HepG2 (cell line): ENCODE measurements at regions not wholly inside any gene's neighbourhood (a gene's known extent, or its start where the extent isn't known, plus 50 kb on each side); places are given as distances from the start of the nearest gene placed in this dataset.

Source experiments
- ATAC-seq: fragments of 200-7000 bp; cut with Tn5 transposase; 3 replicates; pipeline ENCODE4 v1.9.1; 2020; ENCODE audit warnings: mild to moderate bottlenecking, moderate library complexity
- BruUV-seq: library from RNA; stranded (reverse); fragments of 400-500 nt; replicated peaks from 2 replicates; lab custom pipeline; 2021; lab: Mats Ljungman, UMichigan
- CTCF ChIA-PET: fragments of 300-600 bp; formaldehyde crosslinking; extraction: SDS; loops from one replicate; lab custom pipeline; 2021; ENCODE audit warnings: low total read pairs, inconsistent platforms, low intra/inter-chr PET ratio; lab: Yijun Ruan, JAX
- POLR2A ChIA-PET: fragments of 350-600 bp; sonication (Branson Sonifier 250); formaldehyde crosslinking; loops from one replicate; lab custom pipeline; 2020; ENCODE audit warnings: antibody characterized with exemption, inconsistent platforms; lab: Yijun Ruan, JAX
- DNase-seq: peaks from one replicate; pipeline ENCODE4 v3.0.0-alpha.2; 2015; ENCODE audit warnings: low spot score
- FAIRE-seq: peaks from 3 replicates; lab custom pipeline; 2011; peaks lifted over from hg19 to GRCh38; lab: Jason Lieb, UNC
- H2AFZ ChIP-seq: one replicate; pipeline ENCODE4 v1.6.1; 2011; ENCODE audit warnings: low read length, inconsistent platforms
- H3K27ac ChIP-seq: fragments of 300-600 bp; 3 replicates; pipeline ENCODE4 v1.8.0; 2011; ENCODE audit warnings: mixed run types, mild to moderate bottlenecking, mixed read lengths, low read length, inconsistent platforms; ENCODE audit not compliant: insufficient read depth; ENCODE audit errors: extremely low read length
- H3K27me3 ChIP-seq, 2 experiments: fragments of 200-600 bp in 1 of 2; 2 replicates in 1 of 2; 3 replicates in 1 of 2; pipeline versions ENCODE4 v1.6.0 to v1.8.0; 2011; ENCODE audit warnings: low read length in 2 of 2, mild to moderate bottlenecking in 2 of 2, moderate library complexity in 2 of 2, inconsistent platforms in 1 of 2; ENCODE audit not compliant: insufficient read depth in 2 of 2, control insufficient read depth in 1 of 2
- H3K36me3 ChIP-seq, 2 experiments: fragments of 200-600 bp in 1 of 2; replicated peaks in 1 of 2; 2 replicates in 1 of 2; 3 replicates in 1 of 2; pipeline versions ENCODE4 v1.5.1 to v1.8.0; 2011; ENCODE audit warnings: low read length in 2 of 2, inconsistent platforms in 1 of 2; ENCODE audit not compliant: insufficient read depth in 2 of 2, control insufficient read depth in 1 of 2
- H3K4me1 ChIP-seq: 2 replicates; pipeline ENCODE4 v1.5.1; 2012; ENCODE audit warnings: low read length, inconsistent platforms; ENCODE audit not compliant: insufficient read depth
- H3K4me2 ChIP-seq: 2 replicates; pipeline ENCODE4 v1.6.0; 2011; ENCODE audit warnings: low read depth, low read length, inconsistent platforms
- H3K4me3 ChIP-seq, 3 experiments: fragments of 200-600 bp in 1 of 3; sonication (generic), shearing (Covaris generic) in 1 of 3; replicated peaks in 1 of 3; 2 replicates each; pipeline ENCODE4 v1.5.1; 2011 to 2016; ENCODE audit warnings: low read length in 3 of 3, inconsistent platforms in 2 of 3, low read depth in 2 of 3, mild to moderate bottlenecking in 2 of 3, control low read depth in 1 of 3, mixed read lengths in 1 of 3; ENCODE audit not compliant: insufficient read depth in 1 of 3
- H3K79me2 ChIP-seq: one replicate; pipeline ENCODE4 v1.6.1; 2011; ENCODE audit warnings: low read length, inconsistent platforms; ENCODE audit not compliant: insufficient read depth
- H3K9ac ChIP-seq: 2 replicates; pipeline ENCODE4 v1.6.0; 2011; ENCODE audit warnings: mild to moderate bottlenecking, low read depth, low read length, inconsistent platforms; ENCODE audit not compliant: insufficient read depth
- H3K9me3 ChIP-seq: 2 replicates; pipeline ENCODE4 v1.5.1; 2012; ENCODE audit warnings: mild to moderate bottlenecking, low read length
- H4K20me1 ChIP-seq: 2 replicates; pipeline ENCODE4 v1.6.0; 2011; ENCODE audit warnings: inconsistent platforms, mild to moderate bottlenecking, low read length, moderate library complexity; ENCODE audit not compliant: insufficient read depth
- ATF7 ChIP-seq, 2 experiments: fragments of 450-650 bp in 1 of 2; sonication (generic) in 1 of 2; formaldehyde crosslinking in 1 of 2; IDR thresholded peaks; 2 replicates each; pipeline versions ENCODE4 v1.4.0 to v1.6.1; 2016 to 2020; ENCODE audit warnings: antibody characterized with exemption in 1 of 2, mild to moderate bottlenecking in 1 of 2, missing genetic modification reagents in 1 of 2
- BRCA1 ChIP-seq: sonication (generic); formaldehyde crosslinking; IDR thresholded peaks from 2 replicates; pipeline ENCODE4 v1.4.0; 2020; ENCODE audit warnings: missing genetic modification reagents
- DZIP1 ChIP-seq: sonication (generic); formaldehyde crosslinking; IDR thresholded peaks from 2 replicates; pipeline ENCODE4 v1.5.0; 2020; ENCODE audit warnings: mild to moderate bottlenecking, missing genetic modification reagents
- GPN1 ChIP-seq: sonication (generic); formaldehyde crosslinking; IDR thresholded peaks from 2 replicates; pipeline ENCODE4 v1.5.1; 2020; ENCODE audit warnings: missing genetic modification reagents, borderline replicate concordance
- PATZ1 ChIP-seq: sonication (generic); formaldehyde crosslinking; IDR thresholded peaks from 2 replicates; pipeline ENCODE4 v1.4.0; 2020; ENCODE audit warnings: missing genetic modification reagents
- PLRG1 ChIP-seq: fragments of 450-650 bp; conservative IDR thresholded peaks from 2 replicates; pipeline ENCODE4 v1.6.1; 2016
- SNAPC5 ChIP-seq: sonication (generic); formaldehyde crosslinking; IDR thresholded peaks from 2 replicates; pipeline ENCODE4 v1.8.1; 2023; ENCODE audit warnings: mild to moderate bottlenecking, missing genetic modification reagents, borderline replicate concordance
- WGBS: methylation state at CpG from one replicate; pipeline ENCODE4 v1.1.6; 2017; ENCODE audit warnings: low lambda C conversion rate; 5-methylcytosine and 5-hydroxymethylcytosine counted together
- in situ Hi-C: cut with HindIII; loops from 2 replicates; pipeline ENCODE4 v1.10.0; 2017; ENCODE audit warnings: low pct_unique_long_range_greater_than_20kb; ENCODE audit not compliant: extremely low pct_ligation_motif_present
- intact Hi-C: fragments of 100-400 bp; cut with micrococcal nuclease; formaldehyde crosslinking; loops from one replicate; pipeline ENCODE4 v1.10.0; 2022; ENCODE audit not compliant: unreplicated experiment
- TF ChIP-seq, protein P1 (sequence below): sonication (generic); formaldehyde crosslinking; IDR thresholded peaks from 2 replicates; pipeline ENCODE4 v1.4.0; 2020; ENCODE audit warnings: mild to moderate bottlenecking, missing genetic modification reagents, borderline replicate concordance
- TF ChIP-seq, protein P2 (sequence below): sonication (generic); formaldehyde crosslinking; IDR thresholded peaks from 2 replicates; pipeline ENCODE4 v1.5.1; 2020; ENCODE audit warnings: mild to moderate bottlenecking, moderate library complexity, missing genetic modification reagents

DNA sequence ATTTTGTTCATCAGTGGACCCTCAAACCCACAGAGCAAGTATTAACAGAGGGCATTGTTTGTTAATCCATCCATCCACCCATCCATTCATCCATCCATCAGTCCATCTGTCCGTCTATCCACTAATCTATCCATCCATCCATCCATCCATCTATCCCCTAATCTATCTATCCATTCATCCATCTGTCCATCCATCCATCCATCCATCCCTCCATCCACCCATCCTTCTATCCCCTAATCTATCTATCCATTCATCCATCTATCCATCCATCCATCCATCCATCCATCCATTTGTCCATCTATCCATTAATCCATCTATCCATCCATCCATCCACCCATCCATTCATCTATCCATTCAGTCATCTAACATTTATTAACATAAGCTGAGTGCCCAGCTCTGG, 307.3 kb downstream of the MIAT start (continued):
- no peak for TF ChIP-seq GPN1 (CRISPR knock-in tag)
- TF ChIP-seq, protein P1, sequence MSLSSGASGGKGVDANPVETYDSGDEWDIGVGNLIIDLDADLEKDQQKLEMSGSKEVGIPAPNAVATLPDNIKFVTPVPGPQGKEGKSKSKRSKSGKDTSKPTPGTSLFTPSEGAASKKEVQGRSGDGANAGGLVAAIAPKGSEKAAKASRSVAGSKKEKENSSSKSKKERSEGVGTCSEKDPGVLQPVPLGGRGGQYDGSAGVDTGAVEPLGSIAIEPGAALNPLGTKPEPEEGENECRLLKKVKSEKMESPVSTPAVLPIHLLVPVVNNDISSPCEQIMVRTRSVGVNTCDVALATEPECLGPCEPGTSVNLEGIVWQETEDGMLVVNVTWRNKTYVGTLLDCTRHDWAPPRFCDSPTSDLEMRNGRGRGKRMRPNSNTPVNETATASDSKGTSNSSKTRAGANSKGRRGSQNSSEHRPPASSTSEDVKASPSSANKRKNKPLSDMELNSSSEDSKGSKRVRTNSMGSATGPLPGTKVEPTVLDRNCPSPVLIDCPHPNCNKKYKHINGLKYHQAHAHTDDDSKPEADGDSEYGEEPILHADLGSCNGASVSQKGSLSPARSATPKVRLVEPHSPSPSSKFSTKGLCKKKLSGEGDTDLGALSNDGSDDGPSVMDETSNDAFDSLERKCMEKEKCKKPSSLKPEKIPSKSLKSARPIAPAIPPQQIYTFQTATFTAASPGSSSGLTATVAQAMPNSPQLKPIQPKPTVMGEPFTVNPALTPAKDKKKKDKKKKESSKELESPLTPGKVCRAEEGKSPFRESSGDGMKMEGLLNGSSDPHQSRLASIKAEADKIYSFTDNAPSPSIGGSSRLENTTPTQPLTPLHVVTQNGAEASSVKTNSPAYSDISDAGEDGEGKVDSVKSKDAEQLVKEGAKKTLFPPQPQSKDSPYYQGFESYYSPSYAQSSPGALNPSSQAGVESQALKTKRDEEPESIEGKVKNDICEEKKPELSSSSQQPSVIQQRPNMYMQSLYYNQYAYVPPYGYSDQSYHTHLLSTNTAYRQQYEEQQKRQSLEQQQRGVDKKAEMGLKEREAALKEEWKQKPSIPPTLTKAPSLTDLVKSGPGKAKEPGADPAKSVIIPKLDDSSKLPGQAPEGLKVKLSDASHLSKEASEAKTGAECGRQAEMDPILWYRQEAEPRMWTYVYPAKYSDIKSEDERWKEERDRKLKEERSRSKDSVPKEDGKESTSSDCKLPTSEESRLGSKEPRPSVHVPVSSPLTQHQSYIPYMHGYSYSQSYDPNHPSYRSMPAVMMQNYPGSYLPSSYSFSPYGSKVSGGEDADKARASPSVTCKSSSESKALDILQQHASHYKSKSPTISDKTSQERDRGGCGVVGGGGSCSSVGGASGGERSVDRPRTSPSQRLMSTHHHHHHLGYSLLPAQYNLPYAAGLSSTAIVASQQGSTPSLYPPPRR (CRISPR knock-in tag): no peak
- no peak for TF ChIP-seq SNAPC5
- TF ChIP-seq DZIP1 (CRISPR knock-in tag): no peak

DNA sequence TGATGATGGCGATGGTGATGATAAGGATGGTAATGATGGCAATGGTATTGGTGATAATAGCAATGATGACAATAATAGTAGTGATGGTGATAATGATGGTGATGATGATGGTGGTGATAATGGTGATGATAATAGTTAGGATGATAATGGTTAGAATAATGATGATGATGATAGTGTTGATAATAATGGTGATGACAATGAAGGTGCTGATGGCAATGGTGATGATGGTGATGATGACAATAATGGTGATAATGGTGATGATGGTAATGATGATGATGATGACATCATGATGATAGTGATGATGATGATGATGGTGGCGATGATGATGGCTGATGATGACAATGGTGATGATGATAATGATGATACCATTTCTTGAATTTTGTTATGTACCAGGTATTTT, 309.9 kb downstream of the MIAT start:
- H3K27ac ChIP-seq: no peak overlapping the region
- 4% methylated on average over 2 of the region's 2 CpGs for WGBS
- H3K27me3 ChIP-seq: no peaks in the 10 kb centered on the region
- FAIRE-seq (no peak), DNase-seq (no peak), ATAC-seq (no peak)
- CTCF ChIA-PET: no interaction called here
- no peak overlapping the region for H2AFZ ChIP-seq
- BruUV-seq: no TSS peak
- H3K9ac ChIP-seq: no peak overlapping the region
- no peaks in the 10 kb centered on the region for H3K4me1 ChIP-seq
- intact Hi-C loops: no loop called here
- no peak overlapping the region for H3K4me2 ChIP-seq
- in situ Hi-C loops: no loop called here
- POLR2A ChIA-PET: no interaction called here
- no peaks in the 10 kb centered on the region for H3K9me3 ChIP-seq
- H3K4me3 ChIP-seq: no peak overlapping the region
- H3K36me3 ChIP-seq: no peaks in the 10 kb centered on the region
- H3K79me2 ChIP-seq: no peaks in the 10 kb centered on the region
- no peaks in the 10 kb centered on the region for H4K20me1 ChIP-seq
- TF ChIP-seq PLRG1: 0 out of 2 replicates have a peak, but pooled peaks have one; percentile 55
- TF ChIP-seq BRCA1 (CRISPR knock-in tag): no peak
- TF ChIP-seq, protein P2, sequence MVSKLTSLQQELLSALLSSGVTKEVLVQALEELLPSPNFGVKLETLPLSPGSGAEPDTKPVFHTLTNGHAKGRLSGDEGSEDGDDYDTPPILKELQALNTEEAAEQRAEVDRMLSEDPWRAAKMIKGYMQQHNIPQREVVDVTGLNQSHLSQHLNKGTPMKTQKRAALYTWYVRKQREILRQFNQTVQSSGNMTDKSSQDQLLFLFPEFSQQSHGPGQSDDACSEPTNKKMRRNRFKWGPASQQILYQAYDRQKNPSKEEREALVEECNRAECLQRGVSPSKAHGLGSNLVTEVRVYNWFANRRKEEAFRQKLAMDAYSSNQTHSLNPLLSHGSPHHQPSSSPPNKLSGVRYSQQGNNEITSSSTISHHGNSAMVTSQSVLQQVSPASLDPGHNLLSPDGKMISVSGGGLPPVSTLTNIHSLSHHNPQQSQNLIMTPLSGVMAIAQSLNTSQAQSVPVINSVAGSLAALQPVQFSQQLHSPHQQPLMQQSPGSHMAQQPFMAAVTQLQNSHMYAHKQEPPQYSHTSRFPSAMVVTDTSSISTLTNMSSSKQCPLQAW (CRISPR knock-in tag): no peak
- peak; percentile 99 for TF ChIP-seq ATF7 (IDR thresholded peaks at IDR 0.05)
- no peak for TF ChIP-seq ATF7 (CRISPR knock-in tag; IDR thresholded peaks at IDR 0.05)
- TF ChIP-seq PATZ1 (CRISPR knock-in tag): no peak
